SK-N-SH (cell line): ENCODE measurements at regions not wholly inside any gene's neighbourhood (a gene's known extent, or its start where the extent isn't known, plus 50 kb on each side); places are given as distances from the start of the nearest gene placed in this dataset.

Experiments
- FOXM1 ChIP-seq: IDR thresholded peaks from 2 replicates; pipeline ENCODE4 v1.4.0; 2012; ENCODE audit warnings: low read depth, mild to moderate bottlenecking
- MAX ChIP-seq: IDR thresholded peaks from 2 replicates; pipeline ENCODE4 v1.4.0; 2012; ENCODE audit warnings: low read depth
- NRF1 ChIP-seq: IDR thresholded peaks from 2 replicates; pipeline ENCODE4 v1.6.1; 2012; ENCODE audit warnings: low read depth, mild to moderate bottlenecking, low read length
- TF ChIP-seq, protein P1 (sequence below): fragments of 200-600 bp; sonication (generic); IDR thresholded peaks from 2 replicates; pipeline ENCODE4 v1.6.1; 2017; ENCODE audit warnings: antibody characterized with exemption, mild to moderate bottlenecking, moderate library complexity

DNA sequence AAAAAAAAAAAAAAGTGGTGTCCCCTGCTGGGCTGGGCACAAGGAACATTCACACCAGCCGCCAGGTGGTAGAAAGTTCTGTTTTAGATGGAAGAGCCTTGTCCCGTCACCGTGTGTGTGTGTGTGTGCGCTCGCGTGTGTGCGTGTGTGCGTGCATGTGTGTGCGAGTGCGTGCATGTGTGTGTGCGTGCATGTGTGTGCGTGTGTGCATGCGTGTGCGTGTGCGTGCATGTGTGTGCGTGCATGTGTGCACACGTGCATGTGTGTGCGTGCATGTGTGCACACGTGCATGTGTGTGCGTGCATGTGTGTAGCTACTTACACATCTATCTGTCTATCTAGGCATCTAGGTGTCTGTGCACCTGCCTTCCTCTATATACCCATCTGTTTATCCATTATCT is 491.7 kb downstream of the NPHP4 start:
- TF ChIP-seq, protein P1, sequence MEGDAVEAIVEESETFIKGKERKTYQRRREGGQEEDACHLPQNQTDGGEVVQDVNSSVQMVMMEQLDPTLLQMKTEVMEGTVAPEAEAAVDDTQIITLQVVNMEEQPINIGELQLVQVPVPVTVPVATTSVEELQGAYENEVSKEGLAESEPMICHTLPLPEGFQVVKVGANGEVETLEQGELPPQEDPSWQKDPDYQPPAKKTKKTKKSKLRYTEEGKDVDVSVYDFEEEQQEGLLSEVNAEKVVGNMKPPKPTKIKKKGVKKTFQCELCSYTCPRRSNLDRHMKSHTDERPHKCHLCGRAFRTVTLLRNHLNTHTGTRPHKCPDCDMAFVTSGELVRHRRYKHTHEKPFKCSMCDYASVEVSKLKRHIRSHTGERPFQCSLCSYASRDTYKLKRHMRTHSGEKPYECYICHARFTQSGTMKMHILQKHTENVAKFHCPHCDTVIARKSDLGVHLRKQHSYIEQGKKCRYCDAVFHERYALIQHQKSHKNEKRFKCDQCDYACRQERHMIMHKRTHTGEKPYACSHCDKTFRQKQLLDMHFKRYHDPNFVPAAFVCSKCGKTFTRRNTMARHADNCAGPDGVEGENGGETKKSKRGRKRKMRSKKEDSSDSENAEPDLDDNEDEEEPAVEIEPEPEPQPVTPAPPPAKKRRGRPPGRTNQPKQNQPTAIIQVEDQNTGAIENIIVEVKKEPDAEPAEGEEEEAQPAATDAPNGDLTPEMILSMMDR = no peak
- TF ChIP-seq MAX = no peak
- no peak for TF ChIP-seq NRF1
- no peak for TF ChIP-seq FOXM1
